ENCODE measurements at regions not wholly inside any gene's neighbourhood (a gene's known extent, or its start where the extent isn't known, plus 50 kb on each side); places are given as distances from the start of the nearest gene placed in this dataset.

DNA sequence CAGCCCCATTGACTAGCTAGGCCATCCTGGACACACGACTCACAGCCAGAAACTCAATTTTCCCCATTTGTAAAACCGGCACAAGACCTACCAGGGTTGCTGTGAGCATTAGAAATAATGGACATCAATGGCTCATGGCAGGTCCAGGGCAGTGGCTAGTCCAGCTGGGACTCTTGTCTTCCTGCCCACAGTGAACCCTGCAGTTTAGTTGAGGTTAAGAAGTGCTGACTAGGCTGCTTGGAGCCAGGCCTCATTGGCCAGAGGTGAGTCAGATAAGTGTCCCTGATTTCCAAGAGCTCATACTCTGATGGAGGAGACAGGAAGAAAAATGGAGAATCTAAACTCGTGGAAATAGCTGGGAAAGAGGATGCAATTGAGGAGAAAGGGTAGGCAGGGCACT is 123.4 kb upstream of the ZNF92 start:
- DNase-seq (ENCODE audit: low spot score), result no peak
- TF ChIP-seq, protein P1, sequence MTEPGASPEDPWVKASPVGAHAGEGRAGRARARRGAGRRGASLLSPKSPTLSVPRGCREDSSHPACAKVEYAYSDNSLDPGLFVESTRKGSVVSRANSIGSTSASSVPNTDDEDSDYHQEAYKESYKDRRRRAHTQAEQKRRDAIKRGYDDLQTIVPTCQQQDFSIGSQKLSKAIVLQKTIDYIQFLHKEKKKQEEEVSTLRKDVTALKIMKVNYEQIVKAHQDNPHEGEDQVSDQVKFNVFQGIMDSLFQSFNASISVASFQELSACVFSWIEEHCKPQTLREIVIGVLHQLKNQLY (CRISPR knock-in tag; IDR thresholded peaks at IDR 0.05), result no peak
- no peak for TF ChIP-seq TCF7 (CRISPR knock-in tag; IDR thresholded peaks at IDR 0.05; ENCODE audit: low read depth)
- no peak for TF ChIP-seq NR3C1 (CRISPR knock-in tag; conservative IDR thresholded peaks at IDR 0.05; ENCODE audit: low read depth)
- no peak for TF ChIP-seq RELA (CRISPR knock-in tag; IDR thresholded peaks at IDR 0.05; ENCODE audit: borderline replicate concordance)
- TF ChIP-seq ZBTB21 (CRISPR knock-in tag; IDR thresholded peaks at IDR 0.05; ENCODE audit: borderline replicate concordance), result no peak
- TF ChIP-seq SMAD4 (CRISPR knock-in tag; IDR thresholded peaks at IDR 0.05), result no peak
- TF ChIP-seq, protein P2, sequence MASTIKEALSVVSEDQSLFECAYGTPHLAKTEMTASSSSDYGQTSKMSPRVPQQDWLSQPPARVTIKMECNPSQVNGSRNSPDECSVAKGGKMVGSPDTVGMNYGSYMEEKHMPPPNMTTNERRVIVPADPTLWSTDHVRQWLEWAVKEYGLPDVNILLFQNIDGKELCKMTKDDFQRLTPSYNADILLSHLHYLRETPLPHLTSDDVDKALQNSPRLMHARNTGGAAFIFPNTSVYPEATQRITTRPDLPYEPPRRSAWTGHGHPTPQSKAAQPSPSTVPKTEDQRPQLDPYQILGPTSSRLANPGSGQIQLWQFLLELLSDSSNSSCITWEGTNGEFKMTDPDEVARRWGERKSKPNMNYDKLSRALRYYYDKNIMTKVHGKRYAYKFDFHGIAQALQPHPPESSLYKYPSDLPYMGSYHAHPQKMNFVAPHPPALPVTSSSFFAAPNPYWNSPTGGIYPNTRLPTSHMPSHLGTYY (CRISPR knock-in tag; IDR thresholded peaks at IDR 0.05), result no peak
- TF ChIP-seq, protein P3, sequence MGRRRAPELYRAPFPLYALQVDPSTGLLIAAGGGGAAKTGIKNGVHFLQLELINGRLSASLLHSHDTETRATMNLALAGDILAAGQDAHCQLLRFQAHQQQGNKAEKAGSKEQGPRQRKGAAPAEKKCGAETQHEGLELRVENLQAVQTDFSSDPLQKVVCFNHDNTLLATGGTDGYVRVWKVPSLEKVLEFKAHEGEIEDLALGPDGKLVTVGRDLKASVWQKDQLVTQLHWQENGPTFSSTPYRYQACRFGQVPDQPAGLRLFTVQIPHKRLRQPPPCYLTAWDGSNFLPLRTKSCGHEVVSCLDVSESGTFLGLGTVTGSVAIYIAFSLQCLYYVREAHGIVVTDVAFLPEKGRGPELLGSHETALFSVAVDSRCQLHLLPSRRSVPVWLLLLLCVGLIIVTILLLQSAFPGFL (CRISPR knock-in tag; IDR thresholded peaks at IDR 0.05; ENCODE audit: borderline replicate concordance), result no peak
- no peak for TF ChIP-seq ZNF671 (CRISPR knock-in tag; IDR thresholded peaks at IDR 0.05)
- peaks cover 17% of the 10 kb centered on the region for H3K4me1 Mint-ChIP-seq
- no peaks in the 10 kb centered on the region; the same call in 1 of the 2 replicates for H3K27me3 Mint-ChIP-seq (ENCODE audit: low read depth)
- ChIA-PET POLR2A (no interaction called here), CTCF (interaction anchor here (2.3 kb wide), 1 partner anchor 57 kb away, joined by 7 read pairs; no protein-coding TSS in a partner anchor)
- H3K9me3 Mint-ChIP-seq, result no peaks in the 10 kb centered on the region
- H3K36me3 Mint-ChIP-seq, result no peaks in the 10 kb centered on the region
- no peak overlapping the region for H3K4me3 Mint-ChIP-seq
- H3K27ac Mint-ChIP-seq, result no peak overlapping the region
- ATAC-seq, result no peak

DNA sequence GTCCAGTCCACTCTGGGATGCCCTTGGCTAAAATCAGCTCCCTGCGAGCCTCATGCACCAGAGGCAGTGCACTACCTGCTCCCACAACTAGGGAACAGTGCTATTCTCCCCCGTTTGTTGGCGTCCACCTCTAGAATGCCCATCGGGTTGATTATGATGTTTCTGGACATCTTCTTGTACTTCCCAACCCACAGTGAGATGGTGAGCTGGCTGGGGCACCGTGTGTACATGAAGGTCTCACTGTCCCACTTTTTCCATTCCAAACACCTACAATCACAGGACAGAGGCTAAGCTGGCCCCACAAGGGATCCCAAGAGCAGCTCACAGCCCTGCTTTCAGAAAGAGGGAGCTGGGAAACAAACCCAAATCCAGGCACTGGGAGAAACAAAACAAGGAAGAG is 126.2 kb upstream of the ZNF92 start:
- Mint-ChIP-seq H3K27ac (no peak overlapping the region), H3K4me3 (no peak overlapping the region), H3K36me3 (no peaks in the 10 kb centered on the region), H3K4me1 (peaks cover 25% of the 10 kb centered on the region), H3K9me3 (no peaks in the 10 kb centered on the region), H3K27me3 (ENCODE audit: low read depth) (no peaks in the 10 kb centered on the region)
- POLR2A ChIA-PET, result no interaction called here
- ATAC-seq (no peak), DNase-seq (ENCODE audit: low spot score) (no peak)
- CTCF ChIA-PET, result no interaction called here
- TF ChIP-seq, protein P4, sequence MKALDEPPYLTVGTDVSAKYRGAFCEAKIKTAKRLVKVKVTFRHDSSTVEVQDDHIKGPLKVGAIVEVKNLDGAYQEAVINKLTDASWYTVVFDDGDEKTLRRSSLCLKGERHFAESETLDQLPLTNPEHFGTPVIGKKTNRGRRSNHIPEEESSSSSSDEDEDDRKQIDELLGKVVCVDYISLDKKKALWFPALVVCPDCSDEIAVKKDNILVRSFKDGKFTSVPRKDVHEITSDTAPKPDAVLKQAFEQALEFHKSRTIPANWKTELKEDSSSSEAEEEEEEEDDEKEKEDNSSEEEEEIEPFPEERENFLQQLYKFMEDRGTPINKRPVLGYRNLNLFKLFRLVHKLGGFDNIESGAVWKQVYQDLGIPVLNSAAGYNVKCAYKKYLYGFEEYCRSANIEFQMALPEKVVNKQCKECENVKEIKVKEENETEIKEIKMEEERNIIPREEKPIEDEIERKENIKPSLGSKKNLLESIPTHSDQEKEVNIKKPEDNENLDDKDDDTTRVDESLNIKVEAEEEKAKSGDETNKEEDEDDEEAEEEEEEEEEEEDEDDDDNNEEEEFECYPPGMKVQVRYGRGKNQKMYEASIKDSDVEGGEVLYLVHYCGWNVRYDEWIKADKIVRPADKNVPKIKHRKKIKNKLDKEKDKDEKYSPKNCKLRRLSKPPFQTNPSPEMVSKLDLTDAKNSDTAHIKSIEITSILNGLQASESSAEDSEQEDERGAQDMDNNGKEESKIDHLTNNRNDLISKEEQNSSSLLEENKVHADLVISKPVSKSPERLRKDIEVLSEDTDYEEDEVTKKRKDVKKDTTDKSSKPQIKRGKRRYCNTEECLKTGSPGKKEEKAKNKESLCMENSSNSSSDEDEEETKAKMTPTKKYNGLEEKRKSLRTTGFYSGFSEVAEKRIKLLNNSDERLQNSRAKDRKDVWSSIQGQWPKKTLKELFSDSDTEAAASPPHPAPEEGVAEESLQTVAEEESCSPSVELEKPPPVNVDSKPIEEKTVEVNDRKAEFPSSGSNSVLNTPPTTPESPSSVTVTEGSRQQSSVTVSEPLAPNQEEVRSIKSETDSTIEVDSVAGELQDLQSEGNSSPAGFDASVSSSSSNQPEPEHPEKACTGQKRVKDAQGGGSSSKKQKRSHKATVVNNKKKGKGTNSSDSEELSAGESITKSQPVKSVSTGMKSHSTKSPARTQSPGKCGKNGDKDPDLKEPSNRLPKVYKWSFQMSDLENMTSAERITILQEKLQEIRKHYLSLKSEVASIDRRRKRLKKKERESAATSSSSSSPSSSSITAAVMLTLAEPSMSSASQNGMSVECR (CRISPR knock-in tag; IDR thresholded peaks at IDR 0.05; ENCODE audit: borderline replicate concordance), result no peak
- TF ChIP-seq ZNF232 (CRISPR knock-in tag; IDR thresholded peaks at IDR 0.05), result no peak
- TF ChIP-seq NR1H2 (CRISPR knock-in tag; IDR thresholded peaks at IDR 0.05), result no peak
- TF ChIP-seq, protein P5, sequence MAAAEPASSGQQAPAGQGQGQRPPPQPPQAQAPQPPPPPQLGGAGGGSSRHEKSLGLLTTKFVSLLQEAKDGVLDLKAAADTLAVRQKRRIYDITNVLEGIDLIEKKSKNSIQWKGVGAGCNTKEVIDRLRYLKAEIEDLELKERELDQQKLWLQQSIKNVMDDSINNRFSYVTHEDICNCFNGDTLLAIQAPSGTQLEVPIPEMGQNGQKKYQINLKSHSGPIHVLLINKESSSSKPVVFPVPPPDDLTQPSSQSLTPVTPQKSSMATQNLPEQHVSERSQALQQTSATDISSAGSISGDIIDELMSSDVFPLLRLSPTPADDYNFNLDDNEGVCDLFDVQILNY (CRISPR knock-in tag; IDR thresholded peaks at IDR 0.05), result no peak
- TF ChIP-seq, protein P6, sequence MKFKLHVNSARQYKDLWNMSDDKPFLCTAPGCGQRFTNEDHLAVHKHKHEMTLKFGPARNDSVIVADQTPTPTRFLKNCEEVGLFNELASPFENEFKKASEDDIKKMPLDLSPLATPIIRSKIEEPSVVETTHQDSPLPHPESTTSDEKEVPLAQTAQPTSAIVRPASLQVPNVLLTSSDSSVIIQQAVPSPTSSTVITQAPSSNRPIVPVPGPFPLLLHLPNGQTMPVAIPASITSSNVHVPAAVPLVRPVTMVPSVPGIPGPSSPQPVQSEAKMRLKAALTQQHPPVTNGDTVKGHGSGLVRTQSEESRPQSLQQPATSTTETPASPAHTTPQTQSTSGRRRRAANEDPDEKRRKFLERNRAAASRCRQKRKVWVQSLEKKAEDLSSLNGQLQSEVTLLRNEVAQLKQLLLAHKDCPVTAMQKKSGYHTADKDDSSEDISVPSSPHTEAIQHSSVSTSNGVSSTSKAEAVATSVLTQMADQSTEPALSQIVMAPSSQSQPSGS (CRISPR knock-in tag; IDR thresholded peaks at IDR 0.05; ENCODE audit: borderline replicate concordance, low read depth), result no peak
- no peak for TF ChIP-seq ZNF671 (CRISPR knock-in tag; IDR thresholded peaks at IDR 0.05)
- TF ChIP-seq KAT7 (CRISPR knock-in tag; IDR thresholded peaks at IDR 0.05; ENCODE audit: borderline replicate concordance), result no peak
- no peak for TF ChIP-seq FOXJ3 (CRISPR knock-in tag; IDR thresholded peaks at IDR 0.05; ENCODE audit: borderline replicate concordance)
- TF ChIP-seq MXD4 (CRISPR knock-in tag; IDR thresholded peaks at IDR 0.05; ENCODE audit: borderline replicate concordance), result no peak
- no peak for TF ChIP-seq IRF2 (CRISPR knock-in tag; IDR thresholded peaks at IDR 0.05; ENCODE audit: borderline replicate concordance, low read depth)
- TF ChIP-seq, protein P7, sequence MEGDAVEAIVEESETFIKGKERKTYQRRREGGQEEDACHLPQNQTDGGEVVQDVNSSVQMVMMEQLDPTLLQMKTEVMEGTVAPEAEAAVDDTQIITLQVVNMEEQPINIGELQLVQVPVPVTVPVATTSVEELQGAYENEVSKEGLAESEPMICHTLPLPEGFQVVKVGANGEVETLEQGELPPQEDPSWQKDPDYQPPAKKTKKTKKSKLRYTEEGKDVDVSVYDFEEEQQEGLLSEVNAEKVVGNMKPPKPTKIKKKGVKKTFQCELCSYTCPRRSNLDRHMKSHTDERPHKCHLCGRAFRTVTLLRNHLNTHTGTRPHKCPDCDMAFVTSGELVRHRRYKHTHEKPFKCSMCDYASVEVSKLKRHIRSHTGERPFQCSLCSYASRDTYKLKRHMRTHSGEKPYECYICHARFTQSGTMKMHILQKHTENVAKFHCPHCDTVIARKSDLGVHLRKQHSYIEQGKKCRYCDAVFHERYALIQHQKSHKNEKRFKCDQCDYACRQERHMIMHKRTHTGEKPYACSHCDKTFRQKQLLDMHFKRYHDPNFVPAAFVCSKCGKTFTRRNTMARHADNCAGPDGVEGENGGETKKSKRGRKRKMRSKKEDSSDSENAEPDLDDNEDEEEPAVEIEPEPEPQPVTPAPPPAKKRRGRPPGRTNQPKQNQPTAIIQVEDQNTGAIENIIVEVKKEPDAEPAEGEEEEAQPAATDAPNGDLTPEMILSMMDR (IDR thresholded peaks at IDR 0.05), result no peak
- TF ChIP-seq JAZF1 (CRISPR knock-in tag; IDR thresholded peaks at IDR 0.05), result no peak
- TF ChIP-seq, protein P8, sequence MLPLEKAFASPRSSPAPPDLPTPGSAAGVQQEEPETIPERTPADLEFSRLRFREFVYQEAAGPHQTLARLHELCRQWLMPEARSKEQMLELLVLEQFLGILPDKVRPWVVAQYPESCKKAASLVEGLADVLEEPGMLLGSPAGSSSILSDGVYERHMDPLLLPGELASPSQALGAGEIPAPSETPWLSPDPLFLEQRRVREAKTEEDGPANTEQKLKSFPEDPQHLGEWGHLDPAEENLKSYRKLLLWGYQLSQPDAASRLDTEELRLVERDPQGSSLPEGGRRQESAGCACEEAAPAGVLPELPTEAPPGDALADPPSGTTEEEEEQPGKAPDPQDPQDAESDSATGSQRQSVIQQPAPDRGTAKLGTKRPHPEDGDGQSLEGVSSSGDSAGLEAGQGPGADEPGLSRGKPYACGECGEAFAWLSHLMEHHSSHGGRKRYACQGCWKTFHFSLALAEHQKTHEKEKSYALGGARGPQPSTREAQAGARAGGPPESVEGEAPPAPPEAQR (CRISPR knock-in tag; IDR thresholded peaks at IDR 0.05), result no peak
- TF ChIP-seq SMAD4 (CRISPR knock-in tag; IDR thresholded peaks at IDR 0.05), result no peak

Data from WTC11 (cell line).